GM23338 (cell line): ENCODE measurements at regions not wholly inside any gene's neighbourhood (a gene's known extent, or its start where the extent isn't known, plus 50 kb on each side); places are given as distances from the start of the nearest gene placed in this dataset.

ENCODE experiments used
- ATAC-seq: fragments of 200-7000 bp; cut with Tn5 transposase; 3 replicates; pipeline ENCODE4 v1.9.1; 2020
- DNase-seq: peaks from one replicate; pipeline ENCODE4 v3.0.0-alpha.2; 2015; ENCODE audit warnings: low spot score
- H2AFZ ChIP-seq: fragments of 200-600 bp; sonication (generic); 2 replicates; pipeline ENCODE4 v1.8.0; 2016; ENCODE audit warnings: antibody characterized with exemption, mild to moderate bottlenecking, moderate library complexity
- H3F3A ChIP-seq: fragments of 200-600 bp; sonication (generic); replicated peaks from 2 replicates; pipeline ENCODE4 v1.8.0; 2017; ENCODE audit warnings: antibody characterized with exemption, mixed run types, low read depth
- H3K27ac ChIP-seq: fragments of 200-600 bp; sonication (generic); 2 replicates; pipeline ENCODE4 v1.6.1; 2016; ENCODE audit warnings: low read depth
- H3K27me3 ChIP-seq: fragments of 200-600 bp; sonication (generic); 2 replicates; pipeline ENCODE4 v1.8.0; 2016; ENCODE audit warnings: mild to moderate bottlenecking, mixed run types, moderate library complexity; ENCODE audit not compliant: insufficient read depth
- H3K36me3 ChIP-seq: fragments of 200-600 bp; sonication (generic); 2 replicates; pipeline ENCODE4 v1.8.0; 2016; ENCODE audit warnings: mild to moderate bottlenecking; ENCODE audit not compliant: insufficient read depth
- H3K4me1 ChIP-seq: fragments of 200-600 bp; sonication (generic); 2 replicates; pipeline ENCODE4 v1.8.0; 2016; ENCODE audit warnings: mild to moderate bottlenecking, moderate library complexity; ENCODE audit not compliant: insufficient read depth
- H3K4me2 ChIP-seq: fragments of 200-600 bp; sonication (generic); 2 replicates; pipeline ENCODE4 v1.7.1; 2017; ENCODE audit warnings: mixed run types
- H3K4me3 ChIP-seq: fragments of 200-600 bp; sonication (generic); 2 replicates; pipeline ENCODE4 v1.6.1; 2016; ENCODE audit warnings: mixed run types
- H3K79me2 ChIP-seq: fragments of 200-600 bp; sonication (generic); replicated peaks from 2 replicates; pipeline ENCODE4 v1.8.0; 2017; ENCODE audit warnings: mild to moderate bottlenecking; ENCODE audit not compliant: insufficient read depth
- H3K9me2 ChIP-seq: fragments of 200-600 bp; sonication (generic); 2 replicates; pipeline ENCODE4 v1.8.0; 2017; ENCODE audit not compliant: insufficient read depth
- H4K20me1 ChIP-seq: fragments of 200-600 bp; sonication (generic); replicated peaks from 2 replicates; pipeline ENCODE4 v1.8.0; 2017; ENCODE audit warnings: mild to moderate bottlenecking; ENCODE audit not compliant: insufficient read depth
- H3K27ac Mint-ChIP-seq: 2 replicates; pipeline ENCODE4 v1.8.0; 2020; ENCODE audit warnings: inconsistent platforms, mild to moderate bottlenecking, moderate library complexity, mixed read lengths
- H3K27me3 Mint-ChIP-seq: 3 replicates; pipeline ENCODE4 v1.8.0; 2022; ENCODE audit warnings: low read depth, mild to moderate bottlenecking, moderate library complexity, mixed read lengths, inconsistent platforms; ENCODE audit not compliant: insufficient read depth, poor library complexity
- H3K36me3 Mint-ChIP-seq: 3 replicates; pipeline ENCODE4 v1.8.0; 2021; ENCODE audit warnings: low read depth, mild to moderate bottlenecking, inconsistent platforms, moderate library complexity, mixed read lengths
- H3K4me1 Mint-ChIP-seq: 3 replicates; pipeline ENCODE4 v1.8.0; 2020; ENCODE audit warnings: mild to moderate bottlenecking, inconsistent platforms, mixed read lengths
- H3K4me3 Mint-ChIP-seq: 3 replicates; pipeline ENCODE4 v1.8.0; 2021; ENCODE audit warnings: moderate library complexity, mild to moderate bottlenecking, inconsistent platforms, mixed read lengths
- H3K9me3 Mint-ChIP-seq: 3 replicates; pipeline ENCODE4 v1.8.0; 2020; ENCODE audit warnings: moderate library complexity, mild to moderate bottlenecking, inconsistent platforms, mixed read lengths
- CREB1 ChIP-seq: fragments of 250-450 bp; sonication (Bioruptor Pico); IDR thresholded peaks from 2 replicates; pipeline ENCODE4 v1.5.0; 2020; ENCODE audit warnings: low read depth, mild to moderate bottlenecking, moderate library complexity
- CTCF ChIP-seq, 2 experiments: fragments of 200-600 bp in 1 of 2; sonication (generic) in 1 of 2; conservative IDR thresholded peaks; 2 replicates each; pipeline versions ENCODE4 v1.5.1 to v1.6.1; 2016 to 2017; ENCODE audit warnings: antibody characterized with exemption in 2 of 2, low read depth in 2 of 2, mild to moderate bottlenecking in 2 of 2, moderate library complexity in 1 of 2
- ETS1 ChIP-seq: IDR thresholded peaks from 2 replicates; pipeline ENCODE4 v1.6.1; 2016; ENCODE audit warnings: antibody characterized with exemption
- EZH2 ChIP-seq: fragments of 200-600 bp; sonication (generic); IDR thresholded peaks from one replicate; pipeline ENCODE4 v1.8.0; 2017; ENCODE audit warnings: antibody characterized with exemption, mild to moderate bottlenecking, low read depth; ENCODE audit not compliant: unreplicated experiment
- EZH2phosphoT487 ChIP-seq: fragments of 200-600 bp; sonication (generic); IDR thresholded peaks from one replicate; pipeline ENCODE4 v1.8.1; 2018; ENCODE audit warnings: antibody characterized with exemption; ENCODE audit not compliant: unreplicated experiment
- JUNB ChIP-seq: IDR thresholded peaks from one replicate; pipeline ENCODE4 v1.6.1; 2016; ENCODE audit warnings: antibody characterized with exemption; ENCODE audit not compliant: unreplicated experiment
- NANOG ChIP-seq: IDR thresholded peaks from 2 replicates; pipeline ENCODE4 v1.6.1; 2016; ENCODE audit warnings: antibody characterized with exemption, borderline replicate concordance
- REST ChIP-seq: IDR thresholded peaks from one replicate; pipeline ENCODE4 v1.6.1; 2018; ENCODE audit warnings: antibody characterized with exemption; ENCODE audit not compliant: unreplicated experiment
- STAT1 ChIP-seq: IDR thresholded peaks from one replicate; pipeline ENCODE4 v1.6.1; 2016; ENCODE audit warnings: antibody characterized with exemption; ENCODE audit not compliant: unreplicated experiment
- ZNF114 ChIP-seq: fragments of 250-450 bp; sonication (Bioruptor Pico); IDR thresholded peaks from 2 replicates; pipeline ENCODE4 v1.5.0; 2020; ENCODE audit warnings: mild to moderate bottlenecking, moderate library complexity
- ZNF331 ChIP-seq: fragments of 250-450 bp; sonication (Bioruptor Pico); IDR thresholded peaks from 2 replicates; pipeline ENCODE4 v1.5.0; 2020; ENCODE audit warnings: low read depth, mild to moderate bottlenecking, moderate library complexity

GRCh38 chr1:193309936-193310475 lies 123.6 kb upstream of the B3GALT2 start:
- Histone ChIP-seq H3K9me2 (no peaks in the 10 kb centered on the region), H3K27ac (no peak overlapping the region), H4K20me1 (no peaks in the 10 kb centered on the region), H3K4me1 (no peaks in the 10 kb centered on the region), H2AFZ (no peak overlapping the region), H3F3A (no peaks in the 10 kb centered on the region), H3K36me3 (no peaks in the 10 kb centered on the region), H3K4me2 (no peak overlapping the region), H3K4me3 (no peak overlapping the region), H3K27me3 (no peaks in the 10 kb centered on the region), H3K79me2 (no peaks in the 10 kb centered on the region)
- H3K27me3 Mint-ChIP-seq, result no peaks in the 10 kb centered on the region
- no peaks in the 10 kb centered on the region; the same call in 2 of the 3 replicates for H3K4me1 Mint-ChIP-seq
- no peak overlapping the region for H3K4me3 Mint-ChIP-seq
- H3K27ac Mint-ChIP-seq, result no peak overlapping the region
- no peak for DNase-seq
- no peak for TF ChIP-seq NANOG
- TF ChIP-seq JUNB, result no peak
- no peak for TF ChIP-seq REST
- no peak for TF ChIP-seq ZNF114 (CRISPR knock-in tag)
- no peak for TF ChIP-seq EZH2
- TF ChIP-seq ETS1, result no peak
- no peak for TF ChIP-seq EZH2phosphoT487
- TF ChIP-seq CTCF (conservative IDR thresholded peaks at IDR 0.05; ENCODE audit: low read depth in 2 of 2), result no peak
- no peak for TF ChIP-seq CREB1 (CRISPR knock-in tag)
- TF ChIP-seq ZNF331 (CRISPR knock-in tag), result no peak
- TF ChIP-seq STAT1, result no peak
- no peaks in the 10 kb centered on the region for H3K9me3 Mint-ChIP-seq
- H3K36me3 Mint-ChIP-seq, result no peaks in the 10 kb centered on the region
- ATAC-seq, result no peak
